A549 (cell line): ENCODE measurements at regions not wholly inside any gene's neighbourhood (a gene's known extent, or its start where the extent isn't known, plus 50 kb on each side); places are given as distances from the start of the nearest gene placed in this dataset.
"Not testable (repeated sequence)": the region's sequence is repeated elsewhere in the genome, so short reads cannot be mapped to it uniquely, and the experiment has no call there.

Experiments
- ATAC-seq, 2 experiments: fragments of 200-7000 bp in 1 of 2; fragments of >200 bp in 1 of 2; cut with Nextera tagmentation in 1 of 2; cut with Tn5 transposase in 1 of 2; 3 replicates each; pipeline versions ENCODE4 v1.8.0 to v1.9.1; 2018 to 2020; ENCODE audit warnings: mild to moderate bottlenecking in 1 of 2, moderate library complexity in 1 of 2
- CTCF ChIA-PET: fragments of 300-600 bp; sonication (Branson Sonifier 250); formaldehyde crosslinking; extraction: SDS; loops from one replicate; lab custom pipeline; 2021; ENCODE audit warnings: antibody characterized with exemption, inconsistent platforms; lab: Yijun Ruan, JAX
- POLR2A ChIA-PET: fragments of 350-600 bp; formaldehyde crosslinking; extraction: SDS; loops from one replicate; lab custom pipeline; 2021; ENCODE audit warnings: antibody characterized with exemption, inconsistent platforms; lab: Yijun Ruan, JAX
- DNase-seq, 2 experiments: peaks; one replicate each; pipeline versions ENCODE4 v3.0.0 to v3.0.0-alpha.2; 2011 to 2016; ENCODE audit warnings: low read depth in 1 of 2, low spot score in 1 of 2
- FAIRE-seq: peaks from 2 replicates; lab custom pipeline; 2011; peaks lifted over from hg19 to GRCh38; lab: Jason Lieb, UNC
- H3K27ac ChIP-seq, 2 experiments: fragments of >200 bp; sonication (Bioruptor Twin); formaldehyde crosslinking; 3 replicates each; pipeline ENCODE4 v1.5.1; 2016 to 2017
- H3K4me1 ChIP-seq: fragments of >200 bp; sonication (Bioruptor Twin); formaldehyde crosslinking; 3 replicates; pipeline ENCODE4 v1.6.1; 2016
- H3K4me2 ChIP-seq: fragments of >200 bp; sonication (Bioruptor Twin); formaldehyde crosslinking; 3 replicates; pipeline ENCODE4 v1.6.1; 2016
- H3K4me3 ChIP-seq: fragments of >200 bp; sonication (Bioruptor Twin); formaldehyde crosslinking; 3 replicates; pipeline ENCODE4 v1.5.1; 2016
- H3K9me3 ChIP-seq: fragments of >200 bp; sonication (Bioruptor Twin); formaldehyde crosslinking; 3 replicates; pipeline ENCODE4 v1.6.1; 2016
- BHLHE40 ChIP-seq: IDR thresholded peaks from 2 replicates; pipeline ENCODE4 v1.6.1; 2012; ENCODE audit warnings: low read depth, low read length, inconsistent platforms
- CHD2 ChIP-seq: fragments of 150-350 bp; IDR thresholded peaks from 2 replicates; pipeline ENCODE4 v1.6.1; 2014; ENCODE audit warnings: low read length; ENCODE audit not compliant: partially characterized antibody
- FOSB ChIP-seq: fragments of 250-450 bp; sonication (Bioruptor Pico); IDR thresholded peaks from 2 replicates; pipeline ENCODE4 v1.5.0; 2020; ENCODE audit warnings: mild to moderate bottlenecking, moderate library complexity
- HDAC2 ChIP-seq: fragments of 200-600 bp; sonication (generic); IDR thresholded peaks from 2 replicates; pipeline ENCODE4 v1.6.1; 2016
- HOXB5 ChIP-seq: fragments of 250-450 bp; sonication (Bioruptor Pico); IDR thresholded peaks from 2 replicates; pipeline ENCODE4 v1.5.0; 2020; ENCODE audit warnings: mild to moderate bottlenecking, moderate library complexity
- NR3C1 ChIP-seq: fragments of >200 bp; sonication (Bioruptor Twin); formaldehyde crosslinking; IDR thresholded peaks from 3 replicates; pipeline ENCODE4 v1.6.1; 2017
- POLR2A ChIP-seq: IDR thresholded peaks from 2 replicates; pipeline ENCODE4 v1.6.1; 2012; ENCODE audit warnings: mild to moderate bottlenecking, low read length
- TP53 ChIP-seq: fragments of 250-450 bp; sonication (Bioruptor Pico); IDR thresholded peaks from 2 replicates; pipeline ENCODE4 v1.5.0; 2021; ENCODE audit warnings: mild to moderate bottlenecking, moderate library complexity
- ZFP36 ChIP-seq: fragments of 450-650 bp; IDR thresholded peaks from 2 replicates; pipeline ENCODE4 v1.6.1; 2014; ENCODE audit warnings: borderline replicate concordance; ENCODE audit not compliant: partially characterized antibody
- ZSCAN20 ChIP-seq: fragments of 250-450 bp; sonication (Bioruptor Pico); IDR thresholded peaks from 2 replicates; pipeline ENCODE4 v1.8.0; 2022; ENCODE audit warnings: mild to moderate bottlenecking, moderate library complexity
- WGBS: methylation state at CpG from one replicate; pipeline ENCODE4 v1.1.6; 2017; ENCODE audit errors: missing lambda C conversion rate; 5-methylcytosine and 5-hydroxymethylcytosine counted together
- TF ChIP-seq, protein P1 (sequence below): fragments of 250-450 bp; sonication (Bioruptor Pico); IDR thresholded peaks from 2 replicates; pipeline ENCODE4 v1.5.0; 2020; ENCODE audit warnings: low read depth, mild to moderate bottlenecking, moderate library complexity
- TF ChIP-seq, protein P2 (sequence below): fragments of >200 bp; sonication (Bioruptor Twin); formaldehyde crosslinking; IDR thresholded peaks from 3 replicates; pipeline ENCODE4 v1.6.1; 2016
- TF ChIP-seq, protein P3 (sequence below): IDR thresholded peaks from 2 replicates; pipeline ENCODE4 v1.6.1; 2012
- TF ChIP-seq, protein P4 (sequence below): IDR thresholded peaks from 2 replicates; pipeline ENCODE4 v1.6.1; 2012; ENCODE audit warnings: low read depth, borderline replicate concordance
- TF ChIP-seq, protein P5 (sequence below): fragments of 150-350 bp; IDR thresholded peaks from 2 replicates; pipeline ENCODE4 v1.6.1; 2014; ENCODE audit warnings: low read depth, mild to moderate bottlenecking, low read length
- TF ChIP-seq, protein P6 (sequence below): fragments of 250-450 bp; sonication (Bioruptor Pico); IDR thresholded peaks from 2 replicates; pipeline ENCODE4 v1.5.0; 2021; ENCODE audit warnings: mild to moderate bottlenecking, moderate library complexity, borderline replicate concordance

DNA sequence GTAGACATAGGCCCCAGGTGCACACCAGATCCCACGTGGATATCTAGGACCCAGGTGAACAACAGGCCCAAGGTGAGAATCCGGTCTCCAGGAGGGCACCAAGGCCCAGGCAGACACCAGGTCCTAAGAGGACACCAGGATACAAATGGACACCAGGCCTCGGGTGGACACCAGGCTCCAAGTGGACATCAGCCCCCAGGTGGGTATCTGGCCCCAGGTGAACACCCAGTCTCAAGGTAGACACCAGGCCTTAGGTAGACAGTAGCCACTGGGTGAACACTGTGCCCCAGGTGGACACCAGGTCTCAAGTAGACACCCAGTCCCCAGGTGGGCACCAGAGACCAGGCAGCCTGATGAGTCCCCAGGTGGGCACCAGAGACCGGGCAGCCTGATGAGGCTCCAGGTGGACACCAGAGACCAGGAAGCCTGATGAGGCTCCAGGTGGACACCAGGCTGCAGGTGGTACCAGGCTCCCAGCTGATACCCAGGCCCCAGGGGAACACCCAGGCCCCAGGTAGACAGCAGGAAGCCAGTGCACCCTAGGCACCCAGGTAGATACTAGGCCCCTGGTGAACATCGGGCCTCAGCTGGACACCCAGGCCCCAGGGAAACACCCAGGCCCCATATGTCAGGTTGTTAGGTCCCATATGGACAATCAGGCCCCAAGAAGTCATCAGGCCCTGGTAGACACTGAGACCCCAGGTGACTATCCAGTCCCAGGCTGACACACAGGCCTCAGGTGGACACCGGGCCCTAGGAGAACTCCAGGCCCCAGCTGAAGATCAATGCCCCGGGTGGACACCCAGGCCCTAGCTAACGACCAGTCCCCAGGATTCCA lies 55.1 kb upstream of the SEPTIN5 start:
- H3K4me3 ChIP-seq = no peak overlapping the region
- no peaks in the 10 kb centered on the region for H3K9me3 ChIP-seq
- DNase-seq (no peak), FAIRE-seq (no peak), ATAC-seq (no peak)
- TF ChIP-seq BHLHE40 (no peak), FOSB (CRISPR knock-in tag) (no peak), TP53 (CRISPR knock-in tag) (no peak), NR3C1 (no peak), ZFP36 (no peak), ZSCAN20 (no peak), POLR2A (no peak), CHD2 (no peak), HOXB5 (CRISPR knock-in tag) (no peak)
- TF ChIP-seq, protein P1, sequence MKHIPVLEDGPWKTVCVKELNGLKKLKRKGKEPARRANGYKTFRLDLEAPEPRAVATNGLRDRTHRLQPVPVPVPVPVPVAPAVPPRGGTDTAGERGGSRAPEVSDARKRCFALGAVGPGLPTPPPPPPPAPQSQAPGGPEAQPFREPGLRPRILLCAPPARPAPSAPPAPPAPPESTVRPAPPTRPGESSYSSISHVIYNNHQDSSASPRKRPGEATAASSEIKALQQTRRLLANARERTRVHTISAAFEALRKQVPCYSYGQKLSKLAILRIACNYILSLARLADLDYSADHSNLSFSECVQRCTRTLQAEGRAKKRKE (CRISPR knock-in tag) = no peak
- TF ChIP-seq, protein P2, sequence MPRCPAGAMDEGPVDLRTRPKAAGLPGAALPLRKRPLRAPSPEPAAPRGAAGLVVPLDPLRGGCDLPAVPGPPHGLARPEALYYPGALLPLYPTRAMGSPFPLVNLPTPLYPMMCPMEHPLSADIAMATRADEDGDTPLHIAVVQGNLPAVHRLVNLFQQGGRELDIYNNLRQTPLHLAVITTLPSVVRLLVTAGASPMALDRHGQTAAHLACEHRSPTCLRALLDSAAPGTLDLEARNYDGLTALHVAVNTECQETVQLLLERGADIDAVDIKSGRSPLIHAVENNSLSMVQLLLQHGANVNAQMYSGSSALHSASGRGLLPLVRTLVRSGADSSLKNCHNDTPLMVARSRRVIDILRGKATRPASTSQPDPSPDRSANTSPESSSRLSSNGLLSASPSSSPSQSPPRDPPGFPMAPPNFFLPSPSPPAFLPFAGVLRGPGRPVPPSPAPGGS = no peak
- TF ChIP-seq, protein P3, sequence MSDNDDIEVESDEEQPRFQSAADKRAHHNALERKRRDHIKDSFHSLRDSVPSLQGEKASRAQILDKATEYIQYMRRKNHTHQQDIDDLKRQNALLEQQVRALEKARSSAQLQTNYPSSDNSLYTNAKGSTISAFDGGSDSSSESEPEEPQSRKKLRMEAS = no peak
- TF ChIP-seq, protein P4, sequence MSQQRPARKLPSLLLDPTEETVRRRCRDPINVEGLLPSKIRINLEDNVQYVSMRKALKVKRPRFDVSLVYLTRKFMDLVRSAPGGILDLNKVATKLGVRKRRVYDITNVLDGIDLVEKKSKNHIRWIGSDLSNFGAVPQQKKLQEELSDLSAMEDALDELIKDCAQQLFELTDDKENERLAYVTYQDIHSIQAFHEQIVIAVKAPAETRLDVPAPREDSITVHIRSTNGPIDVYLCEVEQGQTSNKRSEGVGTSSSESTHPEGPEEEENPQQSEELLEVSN = no peak
- TF ChIP-seq, protein P5, sequence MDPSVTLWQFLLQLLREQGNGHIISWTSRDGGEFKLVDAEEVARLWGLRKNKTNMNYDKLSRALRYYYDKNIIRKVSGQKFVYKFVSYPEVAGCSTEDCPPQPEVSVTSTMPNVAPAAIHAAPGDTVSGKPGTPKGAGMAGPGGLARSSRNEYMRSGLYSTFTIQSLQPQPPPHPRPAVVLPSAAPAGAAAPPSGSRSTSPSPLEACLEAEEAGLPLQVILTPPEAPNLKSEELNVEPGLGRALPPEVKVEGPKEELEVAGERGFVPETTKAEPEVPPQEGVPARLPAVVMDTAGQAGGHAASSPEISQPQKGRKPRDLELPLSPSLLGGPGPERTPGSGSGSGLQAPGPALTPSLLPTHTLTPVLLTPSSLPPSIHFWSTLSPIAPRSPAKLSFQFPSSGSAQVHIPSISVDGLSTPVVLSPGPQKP = no peak
- no peak overlapping the region for H3K27ac ChIP-seq
- WGBS = 91% methylated on average over 4 of the region's 8 CpGs
- ChIA-PET CTCF (interaction anchor here (1.0 kb wide), 1 partner anchor 21 kb away, joined by 3 read pairs; no protein-coding TSS in a partner anchor), POLR2A (no interaction called here)
- H3K4me2 ChIP-seq = no peak overlapping the region
- H3K4me1 ChIP-seq = peaks cover 5% of the 10 kb centered on the region; the same call in 1 of the 3 replicates

DNA sequence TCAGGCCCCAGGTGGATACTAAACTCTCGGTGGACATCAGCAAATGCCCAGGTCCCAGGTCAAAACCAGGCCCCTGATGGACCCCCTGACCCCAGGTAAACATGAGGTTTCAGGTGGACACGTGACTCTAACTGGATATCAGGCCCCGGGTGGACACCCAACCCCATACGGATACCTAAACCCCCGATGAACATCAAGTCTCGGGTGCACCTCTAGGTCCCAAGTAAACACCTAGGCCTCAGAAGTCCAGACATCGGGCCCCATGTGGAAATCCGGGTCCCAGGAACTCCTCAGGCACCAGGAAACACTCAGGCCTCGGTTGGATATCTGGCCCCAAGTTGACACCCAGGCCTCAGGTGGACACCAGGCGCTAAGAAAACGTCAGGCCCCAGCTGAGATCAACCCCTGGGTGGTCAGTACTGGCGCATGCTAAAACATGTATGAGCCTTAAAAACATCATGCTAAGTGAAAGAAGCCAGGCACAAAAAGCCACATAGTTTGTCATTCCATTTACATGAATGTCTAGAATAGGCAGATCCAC lies 54.4 kb upstream of the SEPTIN5 start:
- no peak overlapping the region for H3K4me2 ChIP-seq
- TF ChIP-seq HDAC2 = no peak
- TF ChIP-seq, protein P6, sequence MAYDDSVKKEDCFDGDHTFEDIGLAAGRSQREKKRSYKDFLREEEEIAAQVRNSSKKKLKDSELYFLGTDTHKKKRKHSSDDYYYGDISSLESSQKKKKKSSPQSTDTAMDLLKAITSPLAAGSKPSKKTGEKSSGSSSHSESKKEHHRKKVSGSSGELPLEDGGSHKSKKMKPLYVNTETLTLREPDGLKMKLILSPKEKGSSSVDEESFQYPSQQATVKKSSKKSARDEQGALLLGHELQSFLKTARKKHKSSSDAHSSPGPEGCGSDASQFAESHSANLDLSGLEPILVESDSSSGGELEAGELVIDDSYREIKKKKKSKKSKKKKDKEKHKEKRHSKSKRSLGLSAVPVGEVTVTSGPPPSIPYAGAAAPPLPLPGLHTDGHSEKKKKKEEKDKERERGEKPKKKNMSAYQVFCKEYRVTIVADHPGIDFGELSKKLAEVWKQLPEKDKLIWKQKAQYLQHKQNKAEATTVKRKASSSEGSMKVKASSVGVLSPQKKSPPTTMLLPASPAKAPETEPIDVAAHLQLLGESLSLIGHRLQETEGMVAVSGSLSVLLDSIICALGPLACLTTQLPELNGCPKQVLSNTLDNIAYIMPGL (CRISPR knock-in tag) = no peak
- ChIA-PET POLR2A (no interaction called here), CTCF (interaction anchor here (0.9 to 1.0 kb wide), 2 partner anchors 20 to 30 kb away, joined by 3 read pairs; no protein-coding TSS in a partner anchor)
- DNase-seq (no peak), FAIRE-seq (no peak), ATAC-seq (no peak)
- H3K27ac ChIP-seq = no peak overlapping the region
- no peaks in the 10 kb centered on the region for H3K9me3 ChIP-seq
- WGBS = 95% methylated on average over 7 of the region's 12 CpGs
- H3K4me3 ChIP-seq = no peak overlapping the region
- peaks cover 5% of the 10 kb centered on the region; the same call in 1 of the 3 replicates for H3K4me1 ChIP-seq

DNA sequence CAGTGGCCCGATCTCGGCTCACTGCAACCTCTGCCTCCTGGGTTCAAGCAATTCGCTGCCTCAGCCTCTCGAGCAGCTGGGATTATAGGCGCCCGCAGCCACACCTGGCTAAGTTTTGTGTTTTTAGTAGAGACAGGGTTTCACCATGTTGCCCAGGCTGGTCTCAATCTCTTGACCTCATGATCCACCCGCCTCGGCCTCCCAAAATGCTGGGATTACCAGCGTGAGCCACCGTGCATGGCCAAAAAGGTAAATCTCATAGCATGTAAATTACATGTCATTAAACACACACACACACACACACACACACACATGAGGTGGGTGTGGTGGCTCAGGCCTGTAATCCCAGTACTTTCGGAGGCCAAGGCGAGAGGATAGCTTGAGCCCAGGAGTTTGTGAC lies 53.7 kb upstream of the SEPTIN5 start:
- H3K4me2 ChIP-seq, H3K4me1 ChIP-seq, FAIRE-seq, POLR2A ChIA-PET, ATAC-seq, H3K4me3 ChIP-seq, H3K9me3 ChIP-seq, DNase-seq, H3K27ac ChIP-seq: not testable (repeated sequence)
- CTCF ChIA-PET = interaction anchor here (0.9 kb wide), 1 partner anchor 31 kb away, joined by 3 read pairs; no protein-coding TSS in a partner anchor
- 92% methylated on average over 12 of the region's 12 CpGs for WGBS
